ENCODE measurements at regions not wholly inside any gene's neighbourhood (a gene's known extent, or its start where the extent isn't known, plus 50 kb on each side); places are given as distances from the start of the nearest gene placed in this dataset.
"Not testable (repeated sequence)": the region's sequence is repeated elsewhere in the genome, so short reads cannot be mapped to it uniquely, and the experiment has no call there.

DNA sequence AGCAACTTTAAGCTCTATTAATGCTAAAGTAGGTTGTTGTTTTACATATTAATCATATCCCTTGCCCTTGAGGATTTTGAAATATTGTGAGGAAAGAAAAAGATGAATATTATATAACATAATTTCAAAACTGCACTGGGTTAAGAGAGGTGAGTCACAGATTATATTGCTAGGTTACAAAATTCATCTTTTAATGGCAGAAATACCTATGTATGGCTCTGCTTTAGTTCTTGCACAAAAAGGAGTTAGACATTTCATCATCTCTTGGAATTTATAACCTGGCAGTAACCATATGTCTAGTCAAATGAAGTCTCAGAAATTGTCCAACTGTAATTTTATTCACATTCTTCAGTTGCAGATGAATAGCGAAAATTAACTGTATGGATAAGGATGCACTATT lies 2041.1 kb downstream of the OLFM4 start:
- FAIRE-seq, result no peak

DNA sequence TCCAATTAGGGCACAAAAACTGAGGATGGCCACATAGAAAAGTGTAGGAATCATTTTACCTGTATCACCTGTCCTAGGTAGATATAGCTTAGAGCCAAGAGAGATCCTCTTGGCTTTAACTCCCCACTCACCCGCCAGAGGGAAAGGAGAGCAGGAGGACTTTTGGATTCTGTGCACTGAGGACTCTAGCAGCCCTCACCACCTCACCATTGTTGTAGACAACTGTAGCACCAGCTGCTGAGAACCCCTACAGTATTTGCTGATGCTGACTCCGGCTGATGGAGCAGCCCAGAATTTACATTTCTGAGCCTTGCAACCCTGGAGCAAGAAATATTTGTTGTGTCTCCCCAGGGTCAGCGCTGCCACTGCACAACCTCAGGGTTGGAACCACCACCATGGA lies 2044.4 kb downstream of the OLFM4 start:
- no peak for FAIRE-seq

DNA sequence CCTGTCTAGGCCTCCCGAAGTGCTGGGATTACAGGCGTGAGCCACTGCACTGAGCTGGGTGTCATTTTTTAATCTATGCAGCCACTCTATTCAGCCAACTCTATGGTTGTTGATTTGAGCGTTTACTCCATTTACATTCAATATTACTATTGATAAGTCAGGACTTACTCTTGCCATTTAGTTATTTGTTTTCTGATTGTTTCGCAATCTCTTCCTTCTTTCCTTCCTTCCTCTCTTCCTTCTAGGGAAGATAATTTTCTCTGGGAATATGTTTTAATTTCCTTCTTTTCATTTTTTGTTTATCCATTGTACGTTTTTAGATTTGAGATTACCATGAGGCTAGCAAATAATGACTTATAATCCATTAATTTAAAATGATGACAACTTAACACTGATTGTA lies 2056.0 kb downstream of the OLFM4 start:
- FAIRE-seq, result no peak

DNA sequence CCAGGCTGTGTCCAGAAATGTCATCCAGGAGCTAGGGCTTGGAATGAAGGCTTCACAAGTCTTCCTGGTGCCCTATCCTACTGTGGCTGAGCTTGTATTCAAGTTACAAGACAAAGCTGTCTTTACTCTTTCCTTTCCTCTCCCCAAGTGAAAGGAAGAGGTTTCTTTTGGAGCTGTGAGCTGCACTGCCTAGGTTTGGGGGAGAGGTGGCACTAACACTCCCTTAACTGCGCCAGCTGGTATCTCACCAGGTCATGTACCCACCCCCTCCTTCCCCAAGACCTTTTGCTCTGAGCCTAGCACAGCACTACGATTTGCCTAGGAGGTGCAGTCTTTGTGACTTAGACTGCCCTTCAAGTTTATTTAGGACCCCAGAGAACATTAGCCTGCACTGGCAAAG lies 2053.6 kb upstream of the PRR20A start:
- no peak for FAIRE-seq

DNA sequence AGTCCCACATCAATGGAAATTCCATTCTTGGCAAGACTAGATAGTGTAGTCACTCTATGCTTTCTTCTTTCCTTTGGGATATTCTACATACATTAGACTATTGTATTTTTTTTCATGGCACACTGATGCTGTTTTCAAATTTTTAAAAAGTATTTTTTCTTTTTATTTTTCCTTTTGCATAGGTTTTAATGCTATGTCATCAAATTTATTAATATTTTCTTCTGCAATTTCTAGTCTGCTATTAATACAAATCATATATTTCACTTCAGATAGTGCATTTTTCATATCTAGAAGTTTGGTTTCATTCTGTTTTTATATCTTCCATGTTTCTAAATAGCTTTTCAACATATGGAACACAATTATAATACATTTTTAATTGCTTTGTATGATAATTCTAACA lies 2050.1 kb upstream of the PRR20A start:
- no peak for FAIRE-seq

DNA sequence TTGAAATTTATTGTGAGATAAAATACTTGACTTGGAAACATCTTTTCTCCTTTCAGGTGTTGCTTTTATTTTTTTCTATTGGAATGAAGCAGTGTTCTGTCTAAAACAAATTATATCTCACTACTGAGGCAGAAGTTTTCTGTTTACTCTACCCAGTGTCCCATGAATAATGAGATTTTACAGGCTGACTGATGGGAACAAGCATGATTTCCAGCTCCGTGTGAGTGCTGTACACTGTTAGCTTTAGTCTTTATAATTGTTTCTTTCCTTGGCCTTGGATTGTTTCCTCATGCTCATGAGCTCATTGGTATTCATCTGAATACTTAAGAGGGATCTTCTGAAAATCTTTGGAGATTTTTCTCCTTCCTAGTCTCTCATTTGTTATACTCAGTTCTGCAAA lies 2049.5 kb upstream of the PRR20A start:
- no peak for FAIRE-seq

DNA sequence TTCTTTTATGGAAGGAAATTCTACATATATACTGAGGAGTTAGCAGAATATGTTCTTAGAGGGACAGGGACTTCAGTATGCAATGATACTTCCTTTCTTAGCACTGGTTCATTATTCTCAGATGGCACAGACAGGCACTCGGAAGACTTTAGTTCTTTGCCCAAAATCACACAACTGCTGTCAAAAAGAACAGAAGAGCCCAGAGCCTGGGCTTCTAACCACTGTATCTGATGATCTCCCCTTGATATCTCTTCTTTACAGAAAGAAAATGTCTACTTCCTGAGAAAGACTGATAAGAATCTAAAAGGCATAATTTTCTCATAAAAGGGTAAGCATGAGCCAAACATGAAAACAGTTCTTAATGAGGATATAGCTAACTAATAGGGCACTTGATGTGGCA lies 2034.2 kb upstream of the PRR20A start:
- no peak for FAIRE-seq

DNA sequence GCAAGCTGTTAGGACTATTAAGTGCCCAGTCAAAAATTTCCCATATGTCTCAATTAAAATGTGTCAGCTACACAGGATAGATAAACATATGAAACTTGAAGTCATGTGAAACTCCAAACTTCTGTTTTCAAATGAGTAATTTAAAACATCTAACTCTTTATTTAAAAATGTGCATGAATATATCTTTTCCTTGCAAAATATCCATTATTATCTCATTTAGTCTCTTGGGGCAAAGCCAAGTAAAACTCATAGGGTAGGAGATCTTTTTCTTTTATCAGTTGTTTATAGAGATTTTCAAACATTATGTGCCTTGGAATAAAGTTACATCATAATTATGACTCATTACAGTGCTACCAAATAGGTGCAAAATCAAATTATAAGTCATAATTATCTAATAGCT lies 2020.1 kb upstream of the PRR20A start:
- no peak for FAIRE-seq

DNA sequence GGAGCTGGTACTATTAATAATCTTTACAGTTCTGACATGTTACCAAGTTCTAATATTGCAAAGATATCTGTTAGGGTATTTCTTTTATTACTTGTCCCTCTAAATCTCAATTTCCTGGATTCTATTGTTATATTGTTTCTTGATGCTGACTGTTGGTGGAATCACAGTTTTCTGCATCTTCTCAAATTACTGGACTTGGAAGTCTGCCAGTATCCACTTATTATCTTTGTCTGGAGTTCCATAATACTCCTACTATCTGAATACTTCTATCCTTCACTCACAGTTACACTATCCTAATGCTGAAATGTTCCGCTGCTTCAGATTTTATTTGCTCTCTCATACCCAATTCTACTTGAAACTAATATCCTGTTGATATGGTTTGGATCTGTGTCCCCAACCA lies 1985.7 kb upstream of the PRR20A start:
- FAIRE-seq, result no peak

DNA sequence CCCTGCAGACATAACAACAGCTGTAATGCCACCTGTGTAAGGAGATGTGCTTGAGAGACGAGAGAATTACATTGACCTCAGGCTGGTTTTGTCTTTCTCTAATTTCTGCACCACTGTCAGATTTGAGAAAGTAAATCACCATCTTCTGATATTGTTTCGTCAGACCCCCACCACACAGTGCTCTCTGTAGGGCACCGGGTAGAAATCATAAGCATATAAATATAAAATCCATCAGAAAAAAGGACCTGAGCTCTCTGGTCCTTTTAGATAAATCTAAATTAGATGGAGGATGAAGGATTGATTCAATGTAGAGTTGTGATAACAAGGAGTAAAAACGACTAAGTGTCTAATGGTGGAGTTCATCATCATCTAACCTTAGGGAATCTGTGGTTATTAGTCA lies 1981.0 kb upstream of the PRR20A start:
- FAIRE-seq, result no peak

DNA sequence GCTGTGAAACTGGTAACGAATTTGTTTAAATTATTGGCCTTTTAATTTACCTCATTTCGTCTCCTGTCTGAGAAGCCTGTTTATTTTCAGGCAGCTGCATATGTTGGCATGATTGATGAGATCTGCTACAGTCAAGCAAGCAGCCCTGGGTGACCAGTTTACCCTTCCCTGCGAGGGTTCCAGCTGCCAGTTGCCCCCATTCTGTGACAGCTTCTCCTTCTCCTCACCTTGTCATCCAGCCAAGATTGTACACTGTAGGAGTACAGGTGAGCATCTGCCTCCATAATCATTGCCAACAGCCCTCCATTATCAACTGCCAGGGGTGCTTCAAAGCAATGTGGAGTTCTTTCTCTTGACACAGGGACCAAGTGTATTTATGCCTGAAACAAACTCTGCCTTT lies 1979.9 kb upstream of the PRR20A start:
- FAIRE-seq, result no peak

DNA sequence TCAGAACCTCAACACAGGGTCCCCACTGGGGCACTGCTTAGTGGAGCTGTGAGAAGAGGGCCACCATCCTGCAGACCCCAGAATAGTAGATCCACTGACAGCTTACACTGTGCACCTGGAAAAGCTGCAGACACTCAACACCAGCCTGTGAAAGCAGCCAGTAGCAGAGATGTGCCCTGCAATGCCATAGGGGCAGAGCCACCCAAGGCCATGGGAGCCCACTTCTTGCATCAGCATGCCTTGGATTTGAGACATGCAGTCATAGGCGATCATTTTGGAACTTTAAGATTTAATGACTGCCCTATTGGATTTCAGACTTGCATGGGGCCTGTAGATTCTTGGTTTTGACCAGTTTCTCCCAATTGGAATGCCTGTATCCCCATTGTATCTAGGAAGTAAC lies 1962.1 kb upstream of the PRR20A start:
- FAIRE-seq, result not testable (repeated sequence)

DNA sequence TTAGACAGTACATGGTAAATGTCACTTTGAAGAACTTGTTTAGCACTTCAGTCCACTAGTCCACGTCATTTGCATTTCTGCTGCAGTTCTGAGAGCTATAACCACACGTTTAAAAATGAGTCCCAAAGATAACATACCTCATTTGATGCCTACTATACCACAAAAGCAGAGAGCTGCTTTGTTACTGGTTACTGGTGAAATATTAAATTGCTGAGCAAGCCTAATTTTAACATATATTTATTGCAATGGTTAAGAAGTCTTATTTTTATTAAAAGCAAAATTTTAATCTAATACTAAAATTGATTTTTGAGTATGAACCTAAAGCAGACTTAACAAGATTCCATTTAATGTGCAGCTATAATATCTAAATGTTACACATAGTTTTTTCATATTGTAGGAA lies 1949.7 kb upstream of the PRR20A start:
- FAIRE-seq, result no peak

DNA sequence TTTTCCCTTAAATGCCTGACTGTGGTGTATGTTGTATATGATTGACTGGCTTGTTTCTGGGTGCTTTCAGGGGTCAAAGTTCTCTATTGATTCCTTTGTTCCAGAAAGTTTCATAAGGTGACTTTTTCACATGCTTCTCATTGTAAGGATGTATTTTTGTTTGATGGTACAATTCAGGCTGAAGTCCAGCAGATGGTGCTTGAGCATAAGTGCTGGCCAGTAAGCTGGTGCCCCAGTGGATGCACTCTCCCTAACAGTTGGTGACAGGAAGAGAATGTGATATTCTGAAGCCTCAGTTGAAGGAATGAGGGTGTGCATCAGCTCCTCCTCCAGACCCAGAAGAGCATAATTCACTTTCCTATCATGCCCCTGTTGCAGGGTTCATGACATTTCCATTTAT lies 1941.6 kb upstream of the PRR20A start:
- no peak for FAIRE-seq

DNA sequence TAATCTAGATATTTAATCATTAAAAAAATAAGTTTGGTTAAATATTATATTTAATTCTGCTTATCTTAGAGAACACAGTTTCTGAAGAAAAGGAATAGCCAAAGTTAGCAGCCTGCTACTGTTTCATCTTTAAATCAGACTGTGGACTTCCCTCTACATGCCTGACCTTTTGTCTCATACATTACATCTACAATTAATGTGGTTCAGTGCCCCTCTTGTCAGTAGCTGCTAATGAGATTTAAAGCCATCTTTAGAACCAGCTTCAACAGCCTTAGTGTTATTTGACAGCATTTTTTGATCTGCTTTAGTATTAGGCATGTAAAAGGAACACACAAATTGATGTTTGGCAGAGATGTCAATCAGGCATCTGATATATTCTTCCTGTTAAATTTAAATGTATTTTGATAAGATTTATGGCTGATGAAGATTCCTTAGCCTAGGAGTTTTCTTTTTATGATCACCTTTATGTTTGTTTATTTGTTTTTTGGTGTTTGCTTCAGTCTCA lies 1925.8 kb upstream of the PRR20A start:
- FAIRE-seq, result no peak

DNA sequence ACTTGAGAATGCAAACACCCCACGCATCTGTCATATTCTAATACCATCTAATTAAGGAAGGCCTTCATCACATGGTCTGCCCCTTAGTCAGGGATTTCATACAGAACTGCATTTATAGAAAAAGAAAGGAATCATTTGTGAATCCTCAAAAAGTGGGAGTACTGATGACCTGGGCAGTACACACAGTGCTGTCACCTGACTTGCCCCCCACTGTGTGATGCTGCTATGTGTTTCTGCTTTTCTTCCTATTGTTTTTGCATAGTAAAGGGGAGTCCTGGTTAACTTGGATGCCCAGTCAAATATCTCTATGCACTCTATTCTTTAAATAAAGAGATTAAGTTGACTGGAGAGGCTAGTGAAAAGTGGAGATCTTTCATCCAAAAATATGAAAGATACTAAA lies 1921.2 kb upstream of the PRR20A start:
- no peak for FAIRE-seq

DNA sequence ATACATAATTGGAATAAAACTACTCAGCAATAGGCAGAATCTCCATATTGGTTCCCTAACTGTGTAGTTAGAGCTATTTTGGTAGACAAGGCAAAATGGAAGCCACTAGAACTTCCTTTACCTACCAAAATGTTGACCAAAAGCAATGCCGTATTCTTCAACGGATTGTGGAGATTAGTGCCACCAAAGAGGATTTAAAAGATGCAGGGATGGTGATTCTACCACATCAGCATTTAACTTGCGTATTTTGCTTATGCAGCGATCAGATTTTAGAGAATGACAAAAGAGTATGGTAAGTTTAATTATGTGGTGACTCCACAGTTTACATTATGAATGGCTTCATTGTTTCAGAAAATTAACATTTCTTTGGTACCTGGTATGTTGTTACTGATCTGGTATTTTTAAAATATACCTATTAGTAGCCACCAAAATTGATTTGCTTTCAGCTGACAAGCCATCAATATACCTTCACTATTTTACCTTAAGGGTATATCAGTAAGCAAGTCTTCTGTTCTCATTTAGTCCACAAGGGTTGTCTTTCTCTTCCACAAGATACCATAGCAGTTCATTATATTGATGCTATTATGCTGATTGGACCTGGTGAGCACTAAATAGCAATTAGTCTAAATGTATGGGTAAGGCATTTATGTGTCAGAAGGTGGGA lies 1910.7 kb upstream of the PRR20A start:
- no peak for FAIRE-seq

DNA sequence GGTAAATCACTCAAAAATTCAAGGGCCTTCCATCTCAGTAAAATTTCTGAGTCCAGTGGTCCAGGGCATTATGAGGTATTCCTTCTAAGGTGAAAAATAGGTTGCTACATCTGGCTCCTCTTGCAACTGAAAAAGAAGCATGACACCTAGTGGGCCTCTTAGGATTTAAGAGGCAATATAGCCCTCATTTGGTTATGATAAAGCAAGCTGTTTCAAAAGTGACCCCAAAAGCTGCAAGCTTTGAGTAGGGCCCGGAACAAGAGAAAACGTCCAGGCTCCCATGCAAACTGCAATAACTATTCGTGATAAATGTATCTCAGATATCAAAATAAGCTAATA lies 1910.2 kb upstream of the PRR20A start:
- FAIRE-seq, result no peak

DNA sequence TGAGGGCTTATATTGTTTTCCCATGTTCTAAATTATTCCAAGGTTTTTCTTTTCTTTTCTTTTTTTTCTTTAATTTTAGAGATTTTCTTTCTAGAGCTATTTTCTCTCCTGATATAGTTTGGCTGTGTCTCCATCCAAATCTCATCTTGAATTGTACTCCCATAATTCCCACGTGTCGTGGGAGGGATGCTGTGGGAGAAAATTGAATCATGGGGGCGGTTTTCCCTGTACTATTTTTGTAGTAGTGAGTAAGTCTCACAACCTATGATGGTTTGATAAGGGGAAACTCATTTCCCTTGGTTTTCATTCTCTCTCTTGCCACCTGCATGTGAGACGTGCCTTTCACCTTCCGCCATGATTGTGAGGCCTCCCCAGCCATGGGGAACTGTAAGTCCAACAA lies 1906.4 kb upstream of the PRR20A start:
- FAIRE-seq, result no peak

DNA sequence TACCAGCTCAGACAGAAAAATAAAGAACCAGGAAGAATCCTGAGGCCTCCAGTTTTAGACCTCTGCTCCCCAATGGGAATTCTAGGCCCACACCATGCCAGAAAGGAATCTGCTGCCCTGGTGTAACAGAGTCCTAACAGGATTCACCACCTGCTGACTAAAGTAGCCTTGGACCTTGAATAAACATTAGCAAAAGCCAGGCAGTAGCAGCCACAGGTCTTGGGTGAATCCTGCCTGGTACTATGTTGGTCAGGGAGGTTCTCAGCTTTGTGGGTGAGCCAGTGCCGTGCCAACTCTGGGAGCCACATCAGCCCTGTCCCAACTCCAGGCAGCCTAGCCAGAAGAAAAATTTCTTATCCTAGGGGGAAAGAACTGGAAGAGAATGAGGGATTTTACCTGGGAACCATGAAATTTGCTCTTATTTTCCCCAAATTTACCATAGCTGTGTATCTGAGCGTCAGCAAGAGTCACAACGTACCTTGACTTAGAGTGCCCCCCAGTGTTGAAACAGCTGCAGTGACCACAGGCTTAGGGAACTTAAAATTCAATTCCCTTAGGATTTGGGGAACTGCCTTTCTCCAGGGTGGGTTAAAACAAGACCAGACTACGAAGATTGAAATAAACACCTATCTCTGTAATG lies 1895.6 kb upstream of the PRR20A start:
- FAIRE-seq, result no peak

DNA sequence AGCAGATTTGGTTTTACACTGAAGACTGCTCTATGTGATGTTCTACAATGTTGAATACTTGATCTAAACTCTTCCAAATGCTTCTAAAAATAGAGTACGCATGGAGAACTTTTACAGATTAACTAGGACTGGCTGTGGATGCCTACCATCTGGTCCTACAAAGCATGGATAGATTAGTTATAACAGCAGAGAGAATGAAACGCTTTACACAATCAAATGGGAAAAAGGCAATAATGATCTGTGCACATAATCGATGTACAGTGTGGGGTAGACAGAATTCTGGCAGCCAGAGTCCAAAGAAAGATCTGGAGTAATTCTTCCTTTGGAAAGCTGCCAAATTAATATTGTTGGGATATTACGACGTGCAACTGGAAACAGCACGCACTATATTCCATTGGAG lies 1885.5 kb upstream of the PRR20A start:
- FAIRE-seq, result no peak

DNA sequence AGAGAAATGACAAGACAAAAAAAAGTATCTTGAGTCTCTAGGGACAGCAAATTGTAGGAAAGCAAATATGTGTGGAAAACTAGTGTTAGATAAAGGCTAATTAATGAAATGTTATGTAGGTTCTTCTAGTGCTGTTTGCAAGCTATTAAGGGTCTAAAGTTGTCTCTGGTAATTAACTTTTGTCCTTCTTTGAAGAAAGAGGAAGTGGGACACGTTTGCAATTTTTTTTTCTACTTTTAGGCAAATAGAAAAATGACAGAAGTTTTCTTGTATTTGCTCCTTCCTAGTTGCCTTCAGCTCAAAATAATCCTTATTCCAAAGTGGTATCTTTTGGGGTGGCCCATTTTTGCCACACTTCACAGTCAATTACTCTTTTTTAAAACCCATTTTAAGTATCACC lies 1877.7 kb upstream of the PRR20A start:
- FAIRE-seq, result no peak

DNA sequence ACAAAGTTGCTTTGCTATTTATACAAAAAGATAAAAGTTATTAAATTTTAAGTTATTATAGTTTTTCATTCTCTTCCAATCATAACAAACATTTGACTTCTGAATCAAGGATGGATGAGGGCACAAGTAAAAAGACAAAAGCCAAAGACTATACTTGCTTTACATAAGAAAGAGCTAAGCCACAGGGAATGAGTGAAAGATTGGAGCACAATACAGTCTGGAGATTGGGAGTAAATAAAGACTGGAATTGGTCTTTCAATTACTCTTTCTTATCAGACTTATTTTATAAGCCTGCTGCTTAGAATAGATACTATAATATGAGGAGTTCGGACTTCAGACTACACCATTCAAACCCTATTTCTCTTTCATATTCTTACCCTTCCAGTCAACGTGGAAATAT lies 1874.1 kb upstream of the PRR20A start:
- FAIRE-seq, result no peak

DNA sequence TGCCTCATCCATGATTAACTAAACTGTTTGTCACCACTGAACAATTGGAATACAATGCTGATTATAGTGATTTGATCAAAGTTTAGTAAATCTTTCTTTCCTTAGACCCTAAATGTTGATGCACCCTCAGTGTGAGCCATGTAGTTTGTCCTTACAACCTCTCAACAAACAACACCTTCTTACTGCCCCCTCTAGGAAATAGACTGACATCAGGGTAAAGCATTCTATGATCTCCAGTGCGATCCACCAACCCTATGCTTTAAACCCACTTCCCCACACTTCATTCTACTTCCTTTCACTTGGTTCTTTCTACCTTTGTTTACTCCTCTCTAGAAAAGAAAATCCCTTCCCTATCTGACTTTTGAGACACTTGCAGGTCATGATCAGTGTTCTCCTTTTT lies 1842.5 kb upstream of the PRR20A start:
- FAIRE-seq, result no peak

DNA sequence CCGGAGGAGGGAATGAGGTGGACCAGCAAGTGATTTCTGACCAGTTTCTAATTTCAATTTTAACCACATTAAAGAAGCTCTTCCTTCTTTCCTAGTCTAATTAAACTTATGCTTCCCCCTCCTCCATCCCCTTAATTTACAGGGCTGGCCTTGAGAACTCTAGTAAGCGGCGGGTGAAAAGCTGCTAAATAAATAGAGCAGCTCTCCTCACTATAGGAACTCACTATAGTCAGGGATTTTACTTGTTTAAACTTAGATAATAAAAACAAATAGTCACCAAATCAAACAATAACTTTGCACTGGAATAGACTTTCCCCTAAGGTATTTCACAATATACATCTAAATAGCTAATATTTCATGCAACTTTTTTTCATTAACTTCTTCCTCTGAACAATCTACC lies 1838.2 kb upstream of the PRR20A start:
- FAIRE-seq, result no peak
